HuH-7.5 (cell line): ENCODE measurements at regions not wholly inside any gene's neighbourhood (a gene's known extent, or its start where the extent isn't known, plus 50 kb on each side); places are given as distances from the start of the nearest gene placed in this dataset.

Experiments used
- DNase-seq: peaks from one replicate; pipeline ENCODE4 v3.0.0; 2011; ENCODE audit warnings: low spot score

DNA sequence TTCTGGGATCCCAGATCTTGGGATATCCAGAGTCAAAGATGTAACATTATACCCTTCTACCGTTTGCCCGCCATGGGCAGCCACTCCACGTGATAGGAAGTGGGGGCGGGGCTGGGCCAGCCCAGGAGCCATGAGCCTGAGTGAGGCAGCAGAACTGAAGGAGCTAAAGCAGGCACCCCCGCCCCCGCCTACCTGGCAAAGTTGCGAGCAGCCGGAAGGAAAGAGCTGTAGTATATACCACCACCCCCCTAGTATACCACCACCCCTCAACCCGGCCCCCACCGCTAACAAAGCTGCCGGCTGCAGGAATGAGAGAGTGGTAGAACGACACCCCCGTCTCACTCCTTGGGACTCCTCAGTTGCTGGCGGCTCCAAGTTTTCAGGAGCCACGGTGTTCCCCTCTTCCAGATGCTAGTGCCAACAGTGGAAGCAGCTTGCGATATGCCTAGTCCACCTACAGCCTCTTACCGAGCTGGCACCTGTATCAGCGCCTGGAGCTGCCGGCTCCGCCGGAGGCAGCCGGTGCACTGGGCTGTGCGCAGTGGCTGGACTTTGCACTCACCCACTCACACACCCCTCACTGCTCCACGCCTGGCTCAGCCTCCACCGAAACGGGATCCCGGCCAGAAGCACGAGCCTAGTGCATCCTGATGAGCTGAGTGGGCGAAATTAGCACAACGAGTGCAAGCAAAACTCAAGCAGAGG, 230.7 kb upstream of the PRR20A start:
- DNase-seq: peak; percentile 11

DNA sequence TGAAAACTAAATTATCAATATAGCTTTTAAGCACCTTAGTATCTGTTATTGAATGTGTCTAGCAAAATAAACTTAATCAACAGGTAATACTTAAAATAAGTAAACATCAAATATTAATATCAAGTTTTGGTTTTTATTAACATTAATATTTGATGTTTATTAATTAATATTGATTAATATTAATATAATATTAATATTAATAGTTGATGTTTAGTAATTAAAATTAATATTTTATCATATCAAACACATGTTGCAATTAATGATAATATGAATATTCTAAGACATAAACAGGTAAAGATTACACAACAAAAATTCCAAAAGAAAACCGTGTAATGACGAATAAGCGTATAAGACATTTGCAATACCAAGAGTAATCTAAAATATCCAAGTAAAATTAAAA, 222.8 kb upstream of the PRR20A start:
- no peak for DNase-seq

DNA sequence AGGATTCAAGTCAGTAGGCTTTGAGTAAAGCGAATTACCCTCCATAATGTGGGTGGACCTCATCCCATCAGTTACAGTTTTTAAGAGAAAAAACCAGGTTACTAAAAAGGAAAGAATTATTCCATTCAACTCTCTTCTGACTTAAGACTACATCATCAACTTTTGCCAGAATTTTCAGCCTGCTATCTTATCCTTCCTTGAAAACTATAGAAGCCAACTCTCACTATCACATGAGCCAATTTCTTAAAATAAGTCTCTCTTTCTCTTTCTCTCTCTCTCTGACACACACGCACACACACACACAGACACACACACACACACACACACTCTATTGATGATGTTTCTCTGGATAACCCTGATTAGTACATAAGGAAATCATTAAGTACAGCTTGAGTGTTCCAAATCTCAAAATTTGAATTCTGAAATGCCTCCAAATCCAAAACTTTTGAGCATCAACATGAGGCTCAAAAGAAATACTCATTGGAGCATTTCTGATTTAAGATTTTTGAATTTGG, 217.0 kb upstream of the PRR20A start:
- DNase-seq: no peak

DNA sequence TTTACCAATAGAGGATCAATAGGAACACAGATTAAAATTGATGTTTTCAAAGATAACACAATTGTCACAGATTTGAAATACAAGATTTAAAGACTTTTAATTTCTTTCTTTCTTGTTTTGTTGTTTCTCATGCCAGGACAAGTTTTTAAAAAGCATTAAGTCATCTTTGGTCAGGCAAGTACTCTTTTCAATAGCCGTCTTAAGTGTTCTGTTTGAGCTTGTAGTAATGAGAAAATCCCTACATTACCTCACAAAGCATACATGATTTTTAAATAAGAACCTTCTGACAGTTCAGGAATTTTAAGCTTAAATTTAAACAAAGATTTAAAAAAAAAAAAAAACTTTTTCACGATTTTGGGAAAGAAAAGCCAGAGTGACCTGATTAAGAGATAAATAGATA, 216.3 kb upstream of the PRR20A start:
- DNase-seq: no peak

DNA sequence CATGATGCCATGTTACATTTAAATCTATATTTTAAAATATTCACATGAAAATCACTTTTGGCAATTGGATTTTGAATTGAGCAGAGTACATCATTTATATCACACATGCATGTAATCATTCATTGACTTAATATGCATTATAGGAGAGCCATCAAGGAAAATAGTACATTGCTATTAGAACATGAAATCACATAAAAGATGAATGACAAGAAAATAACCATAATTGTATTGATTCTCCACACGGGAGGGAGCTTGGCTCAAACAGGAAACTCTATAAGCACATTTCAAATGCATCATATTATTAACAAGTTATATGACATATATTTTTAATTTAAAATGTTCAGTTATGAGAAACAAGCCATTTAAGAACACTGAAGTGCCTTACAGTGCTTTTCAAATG, 208.6 kb upstream of the PRR20A start:
- no peak for DNase-seq

DNA sequence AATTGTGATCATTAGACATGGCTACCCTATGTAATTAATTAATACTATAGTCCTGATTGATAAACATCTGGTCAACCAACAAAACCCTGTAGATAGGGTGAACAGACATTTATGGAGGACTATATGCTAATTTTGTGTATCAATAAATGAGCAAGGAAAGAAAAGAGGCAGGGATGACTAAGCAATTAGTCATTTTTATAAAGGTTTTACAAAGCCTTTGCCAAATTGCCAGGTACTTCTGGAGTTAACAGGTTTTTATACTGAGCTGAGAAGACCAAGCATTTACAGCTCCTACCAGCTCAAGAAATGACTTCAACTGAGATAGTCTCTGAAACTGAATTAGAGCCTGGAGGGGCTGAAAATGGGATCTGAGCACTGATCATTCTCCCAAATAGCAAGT, 186.8 kb upstream of the PRR20A start:
- DNase-seq: no peak

DNA sequence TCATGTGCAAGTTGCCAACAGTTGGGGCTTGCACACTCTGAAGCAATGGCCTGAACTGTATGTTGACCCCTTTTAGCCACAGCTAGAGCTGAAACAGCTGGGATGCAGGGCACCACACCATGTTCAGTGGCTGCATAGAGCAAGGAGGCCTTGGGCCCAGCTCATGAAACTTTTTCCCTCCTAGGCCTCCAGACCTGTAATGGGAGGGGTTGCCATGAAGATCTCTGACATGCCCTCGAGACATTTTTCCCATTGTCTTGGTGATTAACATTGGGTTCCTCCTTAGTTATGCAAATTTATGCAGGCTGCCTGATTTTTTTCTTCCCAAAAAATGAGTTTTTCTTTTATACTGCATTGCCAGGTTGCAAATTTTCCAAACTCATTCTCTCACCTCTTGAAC, 165.1 kb upstream of the PRR20A start:
- DNase-seq: no peak

DNA sequence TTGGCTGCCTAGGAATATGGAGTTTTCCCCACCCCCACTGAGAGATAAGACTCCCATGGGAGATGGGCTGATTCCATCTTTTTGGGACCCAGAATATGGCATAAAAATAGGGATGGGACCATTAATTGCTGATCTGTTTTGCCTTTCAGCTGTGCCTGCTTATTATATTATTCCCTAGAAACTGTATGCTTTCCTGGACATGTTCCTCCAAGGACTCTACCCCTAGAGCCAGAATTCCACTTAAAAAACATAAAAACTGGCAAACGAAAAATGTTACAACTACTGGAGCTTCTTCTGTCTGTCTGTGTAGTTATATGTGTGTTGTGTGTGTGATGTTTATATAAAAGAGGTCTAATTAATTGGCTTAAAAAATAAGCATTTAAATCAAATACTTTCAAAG, 159.9 kb upstream of the PRR20A start:
- no peak for DNase-seq

DNA sequence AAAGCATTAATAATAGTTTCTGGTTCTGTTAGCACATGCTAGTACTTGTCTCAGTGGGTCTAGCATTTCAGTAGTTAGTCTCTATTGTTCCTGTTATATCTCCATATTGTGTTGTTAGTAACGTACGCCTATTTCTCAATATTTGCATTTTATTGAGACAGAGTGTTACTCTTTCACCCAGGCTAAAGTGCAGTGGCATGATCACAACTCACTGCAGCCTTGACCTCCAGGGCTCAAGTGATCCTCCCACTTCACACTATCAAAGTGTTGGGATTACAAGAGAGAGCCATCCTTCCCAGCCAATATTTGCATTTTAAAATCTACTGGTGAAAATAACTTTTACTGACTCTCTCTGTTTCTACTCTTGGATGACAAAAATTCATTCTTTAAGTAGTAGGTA, 154.6 kb upstream of the PRR20A start:
- DNase-seq: no peak

DNA sequence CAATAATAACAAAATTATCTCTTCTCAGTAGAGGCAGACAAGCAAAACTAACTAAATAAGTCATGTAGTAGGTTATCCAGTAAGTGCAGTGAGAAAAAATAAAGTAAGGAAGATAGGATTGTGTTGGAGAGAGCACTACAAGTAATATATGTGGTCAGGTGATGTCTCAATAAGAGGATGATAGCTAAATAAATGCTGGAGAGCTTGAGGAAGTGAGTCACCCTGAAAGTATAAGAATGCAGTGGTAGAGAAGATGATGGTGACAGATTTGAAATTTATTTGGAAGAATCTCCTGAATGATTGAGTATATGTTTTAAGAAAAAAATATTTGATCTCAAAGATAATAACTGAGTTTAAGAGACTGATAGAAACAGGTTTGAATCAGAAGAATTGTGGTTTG, 152.2 kb upstream of the PRR20A start:
- no peak for DNase-seq

DNA sequence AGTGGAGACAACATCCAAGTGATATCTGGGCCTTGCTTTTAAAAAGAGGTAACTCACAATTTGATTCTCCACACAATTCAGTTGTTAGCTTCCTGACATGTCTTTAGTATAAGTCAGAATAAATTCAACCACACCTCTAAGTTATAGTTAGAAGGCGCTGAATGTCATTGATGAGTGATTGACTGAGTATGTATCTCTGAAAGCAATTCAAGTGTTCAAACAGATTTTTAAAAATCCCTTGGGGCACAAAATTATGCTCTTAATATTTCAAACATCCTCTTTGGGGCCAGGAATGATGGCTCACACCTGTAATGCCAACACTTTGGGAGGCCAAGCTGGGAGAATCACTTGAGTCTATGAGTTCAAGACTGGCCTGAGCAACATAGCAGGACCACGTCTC, 137.0 kb upstream of the PRR20A start:
- no peak for DNase-seq

DNA sequence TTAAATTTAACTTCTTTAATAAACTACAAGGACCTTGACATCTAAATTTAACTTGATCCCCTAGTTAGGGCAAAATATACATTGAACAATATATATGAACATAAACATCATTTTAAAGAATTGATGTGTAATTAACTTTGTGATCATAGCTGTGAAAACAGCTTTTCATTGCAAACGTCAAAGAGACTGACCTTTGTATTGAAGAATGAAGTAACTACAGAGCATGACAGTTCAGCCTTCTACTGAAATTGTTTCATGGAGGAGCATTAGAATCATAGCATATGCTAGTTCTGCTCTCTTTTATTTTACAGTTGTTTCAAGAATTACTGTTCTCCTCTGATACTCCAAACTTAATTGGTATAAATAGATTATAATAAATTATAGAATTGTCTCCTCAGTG, 123.4 kb upstream of the PRR20A start:
- DNase-seq: no peak

DNA sequence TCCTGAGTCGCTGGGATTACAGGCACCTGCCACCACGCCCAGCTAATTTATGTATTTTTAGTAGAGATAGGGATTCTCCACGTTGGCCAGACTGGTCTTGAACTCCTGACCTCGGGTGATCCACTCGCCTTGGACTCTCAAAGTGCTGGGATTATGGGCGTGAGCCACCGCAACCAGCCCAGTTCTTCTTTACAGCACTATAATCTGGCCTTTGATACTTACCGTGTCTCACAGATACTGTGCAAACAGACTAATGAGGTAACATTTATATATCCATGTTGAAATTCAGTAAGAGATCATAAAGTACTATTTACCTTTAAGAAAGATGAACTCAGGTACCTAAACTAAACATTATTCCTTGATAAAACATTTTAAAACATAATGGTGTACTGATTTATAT, 121.8 kb upstream of the PRR20A start:
- DNase-seq: no peak

DNA sequence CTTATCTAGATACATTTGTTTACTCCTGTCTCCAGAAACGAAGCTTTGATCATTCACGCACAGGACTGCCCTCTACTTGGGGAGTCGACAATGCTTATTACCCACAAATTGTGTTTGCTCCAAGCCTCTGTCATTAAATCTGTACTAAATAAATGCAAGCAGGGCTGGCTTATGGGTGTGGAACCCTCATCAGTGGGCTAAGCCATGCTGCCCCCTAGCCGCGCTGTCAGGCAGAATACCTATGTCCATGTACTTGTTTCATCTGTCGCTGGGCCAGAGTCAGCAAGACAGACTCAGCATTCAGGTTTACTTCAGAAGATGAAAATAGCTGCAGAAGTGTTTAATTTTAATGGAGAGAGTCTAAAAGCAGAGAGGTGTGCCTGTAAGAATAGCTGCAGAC, 110.0 kb upstream of the PRR20A start:
- no peak for DNase-seq

DNA sequence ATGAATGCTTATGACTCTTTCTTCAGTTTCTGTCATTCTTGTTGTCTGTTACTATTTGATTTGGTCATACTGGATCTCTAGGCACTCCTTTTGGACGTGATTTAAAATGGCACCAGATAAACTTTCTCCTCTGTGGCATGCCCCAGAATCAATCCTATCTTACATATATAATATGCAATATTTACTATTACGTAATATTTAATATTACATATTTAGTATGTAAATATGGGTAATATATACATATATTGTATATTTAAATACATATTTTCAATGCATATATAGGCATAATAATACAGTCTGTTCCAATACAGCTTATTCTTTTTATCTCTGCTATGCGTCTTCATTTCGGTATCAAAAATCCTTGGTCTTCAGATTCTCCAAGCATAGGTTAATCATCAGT, 104.4 kb upstream of the PRR20A start:
- no peak for DNase-seq

DNA sequence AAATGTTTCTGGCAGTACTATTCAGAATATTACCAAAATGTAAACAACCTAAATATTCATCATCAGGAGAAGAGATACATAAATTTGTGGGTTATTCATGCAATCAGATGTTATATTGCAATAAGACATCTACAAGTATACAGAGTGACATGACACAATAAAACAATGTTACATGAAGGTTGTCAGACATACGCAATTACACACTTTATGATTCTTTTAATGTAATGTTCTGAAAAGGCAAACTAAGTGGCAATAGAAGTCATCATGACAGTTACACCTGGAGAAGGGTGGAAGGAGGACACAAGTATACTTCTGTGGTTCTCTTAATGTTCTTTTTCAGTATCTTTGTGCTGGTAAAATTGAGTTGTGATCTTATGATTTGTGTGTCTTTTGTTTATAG, 95.8 kb upstream of the PRR20A start:
- no peak for DNase-seq

DNA sequence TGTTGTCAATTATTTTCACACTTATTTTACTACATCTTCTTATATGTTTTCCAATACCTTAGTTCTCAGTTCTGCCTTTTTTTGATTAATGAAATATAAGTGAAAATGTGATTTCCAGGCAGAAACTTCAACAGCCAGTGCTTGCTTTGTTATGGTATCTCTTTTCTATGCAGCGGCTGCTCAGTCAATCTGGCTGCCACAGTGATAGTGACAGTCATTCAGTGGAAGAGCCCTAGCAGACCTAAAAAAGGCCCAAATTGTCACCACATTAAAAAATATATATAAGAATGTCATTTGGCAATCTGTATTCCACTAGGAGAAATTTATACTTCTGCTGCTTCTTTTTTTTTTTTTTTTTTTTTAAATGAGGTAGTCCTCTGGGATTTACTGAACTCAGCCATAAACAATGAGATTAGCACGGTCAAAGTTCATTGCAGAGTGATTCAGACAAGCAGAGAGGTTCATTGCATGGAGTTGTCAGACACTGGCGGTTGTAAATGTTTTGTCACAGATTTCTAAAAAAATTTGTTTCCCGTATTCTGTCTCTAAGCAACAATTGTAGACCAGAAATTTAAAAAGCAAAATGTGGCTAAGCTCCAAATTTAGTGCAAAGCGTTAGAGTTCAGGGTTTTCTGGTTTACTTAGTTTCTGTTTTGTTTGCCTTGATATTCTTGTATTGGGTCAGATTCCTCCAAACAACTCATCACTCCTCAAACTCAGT, 94.7 kb upstream of the PRR20A start:
- no peak for DNase-seq

DNA sequence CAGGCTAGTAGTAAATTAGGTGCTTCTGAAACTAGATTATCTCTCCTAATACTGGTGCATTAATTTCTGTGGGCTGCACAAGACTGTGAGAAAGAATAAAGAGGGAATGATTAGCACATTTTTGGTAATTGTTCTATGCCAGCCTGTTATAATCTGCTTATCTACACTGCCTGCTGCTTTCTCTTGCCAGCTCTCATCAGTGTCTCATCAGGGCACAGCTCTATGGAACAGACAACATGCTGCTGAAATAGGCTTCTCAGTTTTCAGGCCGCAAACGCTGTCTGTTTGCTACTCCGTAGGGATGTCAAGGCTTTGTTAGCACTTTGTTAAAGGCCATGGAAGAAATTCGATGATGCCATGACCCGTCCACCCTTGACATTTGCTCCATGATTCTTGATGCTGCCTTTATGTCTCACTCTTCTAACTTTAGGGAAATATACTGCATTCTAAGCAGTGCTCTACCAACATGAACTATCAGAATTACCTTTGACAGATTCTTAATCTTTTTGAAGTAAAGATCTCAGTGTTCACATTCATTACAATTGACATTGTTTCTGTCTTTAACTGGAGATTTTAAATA, 84.0 kb upstream of the PRR20A start:
- no peak for DNase-seq

DNA sequence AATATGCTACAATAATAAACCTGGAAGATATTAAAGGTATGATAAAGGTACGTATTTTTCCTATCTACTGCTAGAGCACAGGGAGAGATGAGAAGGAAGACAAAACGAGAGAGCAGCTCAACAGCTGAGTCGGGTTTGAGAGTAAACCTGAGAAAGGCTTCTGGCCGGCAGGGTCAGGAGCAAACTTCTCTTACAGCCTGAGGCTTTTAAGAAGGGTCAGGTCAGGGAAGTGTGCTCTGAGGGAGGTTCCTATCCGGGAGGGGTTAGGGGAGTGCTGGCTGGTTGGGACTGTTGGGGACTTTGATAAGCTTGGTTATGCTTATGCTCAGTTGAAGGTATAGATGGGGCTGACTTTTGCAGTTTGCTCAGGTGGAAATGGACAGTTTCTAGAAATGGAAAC, 77.7 kb upstream of the PRR20A start:
- no peak for DNase-seq

DNA sequence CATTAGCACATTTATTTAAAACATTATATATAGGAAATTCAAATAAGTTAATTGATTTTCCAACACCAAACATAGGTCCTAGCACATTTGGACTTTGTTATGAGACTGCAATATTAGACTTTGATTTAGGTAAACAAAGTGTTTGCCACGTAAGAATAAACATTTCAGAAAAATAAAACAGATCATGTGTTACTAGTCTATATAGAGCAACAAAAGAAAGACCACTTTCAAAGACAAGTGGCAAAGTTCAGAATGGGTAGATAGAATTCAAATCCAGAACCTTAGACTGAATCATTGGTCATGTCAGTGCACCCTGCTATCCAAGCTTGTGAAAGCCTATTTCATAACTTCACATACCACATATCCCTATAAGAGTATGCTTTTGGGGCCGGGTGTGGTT, 66.7 kb upstream of the PRR20A start:
- DNase-seq: no peak

DNA sequence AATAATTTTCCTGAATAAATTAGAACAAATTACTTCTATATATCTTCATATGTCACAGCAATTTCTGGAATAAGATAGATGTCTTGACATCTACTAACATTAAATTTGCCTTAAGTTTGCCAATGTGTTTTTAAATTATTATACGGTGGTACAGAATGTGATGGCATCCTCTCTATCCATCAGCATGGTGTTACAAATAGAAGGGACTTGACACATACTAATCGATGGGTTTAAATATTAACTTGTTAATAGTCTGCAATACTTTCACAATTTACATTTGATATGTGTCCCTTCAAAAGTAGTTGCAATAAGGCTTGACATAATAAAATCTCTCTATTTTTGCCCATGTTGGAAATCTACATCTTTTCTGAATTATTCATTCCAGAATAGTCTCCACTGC, 65.1 kb upstream of the PRR20A start:
- peak; percentile 3 for DNase-seq

DNA sequence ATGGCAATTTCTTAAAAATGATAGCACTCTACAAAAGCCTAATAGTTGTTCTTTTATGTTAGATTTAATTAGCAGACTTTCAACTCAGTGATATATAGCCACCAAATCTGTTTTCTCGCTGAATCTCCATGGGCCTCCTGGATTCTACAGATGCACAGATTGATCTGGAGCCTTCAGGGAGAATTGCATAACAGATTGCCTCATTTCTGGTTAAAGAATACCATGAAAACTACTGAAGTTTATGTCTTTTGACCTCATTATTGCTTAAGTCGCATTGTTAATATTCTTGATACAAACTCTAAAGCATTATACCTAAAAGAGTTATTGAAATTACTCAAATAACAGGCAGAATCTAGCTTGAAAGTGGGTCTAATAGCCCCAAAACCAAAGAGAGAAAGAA, 53.7 kb upstream of the PRR20A start:
- DNase-seq: no peak
